Neural cell (in vitro differentiated cells): ENCODE measurements at regions not wholly inside any gene's neighbourhood (a gene's known extent, or its start where the extent isn't known, plus 50 kb on each side); places are given as distances from the start of the nearest gene placed in this dataset.

Experiments used
- H2AFZ ChIP-seq: fragments of 200-600, 300-800 bp; sonication (generic), shearing (Covaris generic); 2 replicates; pipeline ENCODE4 v1.6.0; 2014; ENCODE audit warnings: low read depth, mild to moderate bottlenecking, antibody characterized with exemption, low read length, moderate library complexity
- H3F3A ChIP-seq: fragments of 200-600 bp; shearing (Covaris generic); 2 replicates; pipeline ENCODE4 v1.6.1; 2016; ENCODE audit warnings: mild to moderate bottlenecking, moderate library complexity, mixed read lengths, antibody characterized with exemption, low read length; ENCODE audit not compliant: insufficient read depth, poor library complexity, severe bottlenecking
- H3K27ac ChIP-seq: fragments of 200-600, 300-800 bp; sonication (generic), shearing (Covaris generic); 2 replicates; pipeline ENCODE4 v1.5.1; 2014; ENCODE audit warnings: mild to moderate bottlenecking, low read length, moderate library complexity
- H3K27me3 ChIP-seq: fragments of 300-800, 200-600 bp; sonication (generic), shearing (Covaris generic); 2 replicates; pipeline ENCODE4 v1.6.0; 2014; ENCODE audit warnings: mild to moderate bottlenecking, low read depth, low read length, moderate library complexity; ENCODE audit not compliant: insufficient read depth
- H3K36me3 ChIP-seq: fragments of 300-800, 200-600 bp; sonication (generic), shearing (Covaris generic); 2 replicates; pipeline ENCODE4 v1.5.1; 2014; ENCODE audit warnings: mild to moderate bottlenecking, antibody characterized with exemption, low read length, moderate library complexity; ENCODE audit not compliant: insufficient read depth
- H3K4me2 ChIP-seq: fragments of 300-800, 200-600 bp; sonication (generic), shearing (Covaris generic); 2 replicates; pipeline ENCODE4 v1.6.0; 2014; ENCODE audit warnings: mild to moderate bottlenecking, low read length
- H3K4me3 ChIP-seq: fragments of 300-800, 200-600 bp; sonication (generic), shearing (Covaris generic); 2 replicates; pipeline ENCODE4 v1.5.1; 2014; ENCODE audit warnings: mild to moderate bottlenecking, low read length, moderate library complexity
- H3K79me2 ChIP-seq: fragments of 200-600 bp; shearing (Covaris generic); replicated peaks from 2 replicates; pipeline ENCODE4 v1.6.0; 2014; ENCODE audit warnings: mild to moderate bottlenecking, low read length, moderate library complexity; ENCODE audit not compliant: insufficient read depth
- H3K9ac ChIP-seq: fragments of 300-800, 200-600 bp; sonication (generic), shearing (Covaris generic); 2 replicates; pipeline ENCODE4 v1.6.1; 2016; ENCODE audit warnings: mild to moderate bottlenecking, low read length, mixed read lengths
- H3K9me2 ChIP-seq: fragments of 200-600 bp; shearing (Covaris generic); 2 replicates; pipeline ENCODE4 v1.6.1; 2016; ENCODE audit warnings: mild to moderate bottlenecking, low read length, mixed read lengths; ENCODE audit not compliant: insufficient read depth
- H3K9me3 ChIP-seq: fragments of 200-600, 300-800 bp; sonication (generic), shearing (Covaris generic); 2 replicates; pipeline ENCODE4 v1.6.1; 2016; ENCODE audit warnings: mild to moderate bottlenecking, mixed run types, low read length, moderate library complexity, mixed read lengths
- H4K20me1 ChIP-seq: fragments of 200-600 bp; shearing (Covaris generic); 2 replicates; pipeline ENCODE4 v1.6.1; 2016; ENCODE audit warnings: mild to moderate bottlenecking, mixed run types; ENCODE audit not compliant: insufficient read depth
- EP300 ChIP-seq: fragments of 450-650 bp; conservative IDR thresholded peaks from 2 replicates; pipeline ENCODE4 v1.6.1; 2014; ENCODE audit warnings: antibody characterized with exemption, mild to moderate bottlenecking, moderate library complexity; ENCODE audit not compliant: poor library complexity, severe bottlenecking
- EZH2 ChIP-seq: fragments of 200-600, 300-800 bp; shearing (Covaris generic), sonication (generic); IDR thresholded peaks from 2 replicates; pipeline ENCODE4 v1.6.1; 2014; ENCODE audit warnings: antibody characterized with exemption, low read length, borderline replicate concordance, mild to moderate bottlenecking; ENCODE audit not compliant: insufficient read depth, poor library complexity, severe bottlenecking
- MXI1 ChIP-seq: fragments of 450-650 bp; conservative IDR thresholded peaks from 2 replicates; pipeline ENCODE4 v1.6.1; 2014; ENCODE audit warnings: antibody characterized with exemption, mild to moderate bottlenecking; ENCODE audit not compliant: poor library complexity, severe bottlenecking
- POLR2AphosphoS5 ChIP-seq: IDR thresholded peaks from 2 replicates; pipeline ENCODE4 v1.6.1; 2012
- RAD21 ChIP-seq: fragments of 450-650 bp; conservative IDR thresholded peaks from 2 replicates; pipeline ENCODE4 v1.6.1; 2014; ENCODE audit warnings: antibody characterized with exemption, mild to moderate bottlenecking, moderate library complexity
- SMC3 ChIP-seq: fragments of 450-650 bp; conservative IDR thresholded peaks from 2 replicates; pipeline ENCODE4 v1.6.1; 2014; ENCODE audit warnings: antibody characterized with exemption, mild to moderate bottlenecking, moderate library complexity; ENCODE audit not compliant: poor library complexity
- TAF1 ChIP-seq: IDR thresholded peaks from 2 replicates; pipeline ENCODE4 v1.6.1; 2012; ENCODE audit warnings: low read depth
- TF ChIP-seq, protein P1 (sequence below): IDR thresholded peaks from 2 replicates; pipeline ENCODE4 v1.6.1; 2012; ENCODE audit warnings: borderline replicate concordance
- TF ChIP-seq, protein P2 (sequence below): fragments of 450-650 bp; IDR thresholded peaks from 2 replicates; pipeline ENCODE4 v1.5.1; 2014; ENCODE audit warnings: antibody characterized with exemption, mild to moderate bottlenecking, moderate library complexity; ENCODE audit not compliant: poor library complexity, severe bottlenecking

DNA sequence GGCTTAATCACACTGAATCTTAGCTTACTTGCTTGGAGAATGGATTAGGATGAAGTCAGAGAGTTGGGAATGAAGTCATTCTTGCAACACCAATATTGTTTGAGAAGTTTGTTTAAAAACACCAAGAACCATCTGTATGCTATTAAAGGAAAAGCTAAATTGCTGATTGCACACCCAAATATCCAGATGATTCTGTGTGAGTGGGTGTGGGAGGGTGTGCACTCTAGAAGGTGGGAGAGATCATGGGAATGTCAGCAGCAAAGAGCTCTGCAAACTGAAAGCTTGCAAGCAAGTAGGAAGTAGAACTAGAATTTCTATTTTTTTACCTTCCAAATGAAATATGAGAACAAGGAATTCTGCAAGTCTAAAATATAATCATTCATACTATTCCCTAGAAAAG, 364.9 kb downstream of the NR2F2 start:
- H3F3A ChIP-seq = no peaks in the 10 kb centered on the region
- no peaks in the 10 kb centered on the region for H3K9me2 ChIP-seq
- H3K9ac ChIP-seq = no peak overlapping the region
- no peak overlapping the region for H3K4me3 ChIP-seq
- no peak overlapping the region for H3K4me2 ChIP-seq
- no peaks in the 10 kb centered on the region for H3K9me3 ChIP-seq
- no peak overlapping the region for H2AFZ ChIP-seq
- no peaks in the 10 kb centered on the region for H4K20me1 ChIP-seq
- no peak overlapping the region for H3K27ac ChIP-seq
- no peaks in the 10 kb centered on the region for H3K79me2 ChIP-seq
- TF ChIP-seq EP300 (no peak), MXI1 (no peak), SMC3 (no peak), POLR2AphosphoS5 (no peak)
- no peaks in the 10 kb centered on the region for H3K36me3 ChIP-seq
- H3K27me3 ChIP-seq = peaks cover 75% of the 10 kb centered on the region

DNA sequence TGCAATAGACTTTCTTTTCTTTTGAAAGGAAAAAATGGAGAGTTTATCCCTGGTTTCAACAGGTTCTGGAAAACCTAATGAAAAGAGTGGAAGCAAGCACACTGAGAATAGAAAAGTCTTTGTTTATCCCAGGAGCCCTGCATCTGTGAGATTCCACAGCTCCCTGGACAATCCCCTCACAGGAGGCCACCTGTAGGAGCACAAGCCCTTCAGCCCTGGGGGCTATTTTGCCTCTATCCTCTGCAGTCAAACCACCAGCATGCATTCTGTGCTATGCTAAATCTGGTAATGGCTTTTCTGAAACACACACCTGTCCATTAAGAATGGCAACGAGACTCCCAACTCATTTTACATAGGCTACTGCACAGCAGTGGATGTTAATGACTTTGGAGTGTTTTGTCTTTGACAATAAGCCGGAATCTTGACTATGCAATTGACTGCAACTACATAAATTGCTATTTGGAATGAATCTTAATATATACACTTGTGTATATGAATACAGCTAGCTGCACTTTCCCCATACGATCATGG, 369.4 kb downstream of the NR2F2 start:
- H3K4me2 ChIP-seq = no peak overlapping the region

DNA sequence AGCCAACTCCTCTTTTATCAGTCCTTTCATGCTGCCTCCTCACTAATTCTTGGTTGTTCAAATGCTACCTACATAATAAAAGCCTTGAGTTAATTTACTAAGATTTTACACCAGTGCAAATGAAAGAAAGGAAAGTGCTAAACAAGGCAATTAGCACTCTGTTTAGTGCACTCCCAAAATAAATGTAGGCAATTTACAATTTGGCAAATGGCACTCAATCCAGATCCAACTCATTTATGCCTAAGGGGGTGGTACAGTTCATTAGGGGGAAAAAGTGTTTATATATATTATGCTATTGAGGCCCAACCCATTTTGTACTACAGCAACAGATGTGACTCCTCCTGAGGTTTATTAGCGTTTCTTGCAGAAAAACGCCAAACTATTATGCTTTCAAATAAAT, 370.1 kb downstream of the NR2F2 start:
- H3K4me2 ChIP-seq = no peak overlapping the region
- H3K27ac ChIP-seq = no peak overlapping the region
- no peak overlapping the region for H3K9ac ChIP-seq
- H3K79me2 ChIP-seq = no peaks in the 10 kb centered on the region
- no peaks in the 10 kb centered on the region for H3K9me2 ChIP-seq
- peaks cover 96% of the 10 kb centered on the region for H3K27me3 ChIP-seq
- no peak for TF ChIP-seq EP300
- TF ChIP-seq, protein P1, sequence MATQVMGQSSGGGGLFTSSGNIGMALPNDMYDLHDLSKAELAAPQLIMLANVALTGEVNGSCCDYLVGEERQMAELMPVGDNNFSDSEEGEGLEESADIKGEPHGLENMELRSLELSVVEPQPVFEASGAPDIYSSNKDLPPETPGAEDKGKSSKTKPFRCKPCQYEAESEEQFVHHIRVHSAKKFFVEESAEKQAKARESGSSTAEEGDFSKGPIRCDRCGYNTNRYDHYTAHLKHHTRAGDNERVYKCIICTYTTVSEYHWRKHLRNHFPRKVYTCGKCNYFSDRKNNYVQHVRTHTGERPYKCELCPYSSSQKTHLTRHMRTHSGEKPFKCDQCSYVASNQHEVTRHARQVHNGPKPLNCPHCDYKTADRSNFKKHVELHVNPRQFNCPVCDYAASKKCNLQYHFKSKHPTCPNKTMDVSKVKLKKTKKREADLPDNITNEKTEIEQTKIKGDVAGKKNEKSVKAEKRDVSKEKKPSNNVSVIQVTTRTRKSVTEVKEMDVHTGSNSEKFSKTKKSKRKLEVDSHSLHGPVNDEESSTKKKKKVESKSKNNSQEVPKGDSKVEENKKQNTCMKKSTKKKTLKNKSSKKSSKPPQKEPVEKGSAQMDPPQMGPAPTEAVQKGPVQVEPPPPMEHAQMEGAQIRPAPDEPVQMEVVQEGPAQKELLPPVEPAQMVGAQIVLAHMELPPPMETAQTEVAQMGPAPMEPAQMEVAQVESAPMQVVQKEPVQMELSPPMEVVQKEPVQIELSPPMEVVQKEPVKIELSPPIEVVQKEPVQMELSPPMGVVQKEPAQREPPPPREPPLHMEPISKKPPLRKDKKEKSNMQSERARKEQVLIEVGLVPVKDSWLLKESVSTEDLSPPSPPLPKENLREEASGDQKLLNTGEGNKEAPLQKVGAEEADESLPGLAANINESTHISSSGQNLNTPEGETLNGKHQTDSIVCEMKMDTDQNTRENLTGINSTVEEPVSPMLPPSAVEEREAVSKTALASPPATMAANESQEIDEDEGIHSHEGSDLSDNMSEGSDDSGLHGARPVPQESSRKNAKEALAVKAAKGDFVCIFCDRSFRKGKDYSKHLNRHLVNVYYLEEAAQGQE = no peak
- TF ChIP-seq RAD21 = no peak
- no peak for TF ChIP-seq POLR2AphosphoS5
- TF ChIP-seq, protein P2, sequence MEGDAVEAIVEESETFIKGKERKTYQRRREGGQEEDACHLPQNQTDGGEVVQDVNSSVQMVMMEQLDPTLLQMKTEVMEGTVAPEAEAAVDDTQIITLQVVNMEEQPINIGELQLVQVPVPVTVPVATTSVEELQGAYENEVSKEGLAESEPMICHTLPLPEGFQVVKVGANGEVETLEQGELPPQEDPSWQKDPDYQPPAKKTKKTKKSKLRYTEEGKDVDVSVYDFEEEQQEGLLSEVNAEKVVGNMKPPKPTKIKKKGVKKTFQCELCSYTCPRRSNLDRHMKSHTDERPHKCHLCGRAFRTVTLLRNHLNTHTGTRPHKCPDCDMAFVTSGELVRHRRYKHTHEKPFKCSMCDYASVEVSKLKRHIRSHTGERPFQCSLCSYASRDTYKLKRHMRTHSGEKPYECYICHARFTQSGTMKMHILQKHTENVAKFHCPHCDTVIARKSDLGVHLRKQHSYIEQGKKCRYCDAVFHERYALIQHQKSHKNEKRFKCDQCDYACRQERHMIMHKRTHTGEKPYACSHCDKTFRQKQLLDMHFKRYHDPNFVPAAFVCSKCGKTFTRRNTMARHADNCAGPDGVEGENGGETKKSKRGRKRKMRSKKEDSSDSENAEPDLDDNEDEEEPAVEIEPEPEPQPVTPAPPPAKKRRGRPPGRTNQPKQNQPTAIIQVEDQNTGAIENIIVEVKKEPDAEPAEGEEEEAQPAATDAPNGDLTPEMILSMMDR = no peak
- no peak for TF ChIP-seq SMC3
- TF ChIP-seq EZH2 = no peak
- no peak for TF ChIP-seq MXI1
- no peak for TF ChIP-seq TAF1
- no peaks in the 10 kb centered on the region for H3K36me3 ChIP-seq
- no peak overlapping the region for H3K4me3 ChIP-seq
- no peak overlapping the region for H2AFZ ChIP-seq
- H4K20me1 ChIP-seq = no peaks in the 10 kb centered on the region
- no peaks in the 10 kb centered on the region for H3F3A ChIP-seq
- no peaks in the 10 kb centered on the region for H3K9me3 ChIP-seq

More for the DNA sequence above, 369.4 kb downstream of the NR2F2 start:
- no peaks in the 10 kb centered on the region for H3K9me2 ChIP-seq
- no peaks in the 10 kb centered on the region for H3K36me3 ChIP-seq
- H3K4me3 ChIP-seq = no peak overlapping the region
- no peak overlapping the region for H3K9ac ChIP-seq
- TF ChIP-seq, protein P2 = no peak
- H3K27ac ChIP-seq = no peak overlapping the region
- H3K27me3 ChIP-seq = peaks cover 96% of the 10 kb centered on the region
- H3K9me3 ChIP-seq = no peaks in the 10 kb centered on the region
- H3F3A ChIP-seq = no peaks in the 10 kb centered on the region
- H2AFZ ChIP-seq = no peak overlapping the region
- H4K20me1 ChIP-seq = no peaks in the 10 kb centered on the region
- H3K79me2 ChIP-seq = no peaks in the 10 kb centered on the region
